ENCODE measurements at regions not wholly inside any gene's neighbourhood (a gene's known extent, or its start where the extent isn't known, plus 50 kb on each side); places are given as distances from the start of the nearest gene placed in this dataset.

DNA sequence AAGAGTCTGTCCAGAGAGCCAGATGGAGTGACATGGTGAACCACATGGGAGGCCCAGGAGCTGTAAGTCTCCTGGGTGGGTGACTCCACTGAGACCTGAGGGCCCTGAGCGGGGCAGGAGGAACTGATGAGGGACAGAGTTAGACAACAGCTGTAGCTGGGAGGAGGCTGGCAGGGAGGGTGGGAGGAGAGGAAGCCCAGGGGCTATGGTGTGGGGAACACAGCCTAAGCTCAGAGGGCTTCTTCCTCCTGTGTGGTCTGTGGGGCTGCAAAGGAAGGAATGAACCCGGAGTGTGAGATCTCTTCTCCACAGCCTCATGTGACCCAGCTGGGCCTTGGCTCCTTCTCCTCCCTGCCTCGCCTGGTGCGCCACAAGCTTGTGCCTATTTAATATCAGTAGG lies 395.6 kb upstream of the HS6ST1 start:
- Mint-ChIP-seq H3K36me3 (peaks cover 0 to 3% (median 0%) of the 10 kb centered on the region in 3 donors), H3K27me3 (ENCODE audit: low read depth in 3 of 3) (peaks cover 0 to 9% (median 0%) of the 10 kb centered on the region in 3 donors)

DNA sequence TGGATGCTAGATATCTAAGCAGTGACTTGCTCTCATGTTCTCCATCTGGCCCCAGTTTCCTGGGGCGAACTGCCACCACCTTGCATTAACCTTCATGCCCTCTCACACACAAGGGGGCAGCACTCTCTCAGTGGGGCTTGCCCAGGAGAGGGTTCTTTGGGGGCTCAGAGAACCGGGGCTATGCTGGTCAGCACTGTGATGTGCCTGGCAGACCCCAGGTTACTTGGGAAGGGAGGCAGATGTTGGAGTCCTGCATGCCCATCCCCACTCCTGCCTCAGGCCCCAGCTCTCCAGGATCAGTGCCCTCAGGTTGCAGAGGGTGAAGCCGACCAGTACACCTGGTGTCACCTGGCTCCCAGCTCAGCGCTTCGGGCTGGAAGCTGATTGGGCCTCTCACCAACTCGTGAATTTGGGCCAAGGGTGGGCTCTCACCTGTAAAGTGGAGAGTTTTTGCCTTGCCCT lies 396.2 kb upstream of the HS6ST1 start:
- Mint-ChIP-seq H3K27me3 (ENCODE audit: low read depth in 3 of 3) (peaks cover 0 to 9% (median 0%) of the 10 kb centered on the region in 3 donors), H3K4me1 (no peaks in the 10 kb centered on the region), H3K36me3 (no peaks in the 10 kb centered on the region), H3K4me3 (no peak overlapping the region), H3K27ac (no peak overlapping the region), H3K9me3 (peaks cover 0 to 11% (median 1%) of the 10 kb centered on the region in 6 donors)
- no peak for DNase-seq

More for the DNA sequence above, 395.6 kb upstream of the HS6ST1 start:
- no peaks in the 10 kb centered on the region for H3K4me1 Mint-ChIP-seq
- no peak overlapping the region for H3K4me3 Mint-ChIP-seq
- peaks cover 2 to 12% (median 7%) of the 10 kb centered on the region in 6 donors for H3K9me3 Mint-ChIP-seq
- DNase-seq, result no peak
- H3K27ac Mint-ChIP-seq, result no peak overlapping the region

DNA sequence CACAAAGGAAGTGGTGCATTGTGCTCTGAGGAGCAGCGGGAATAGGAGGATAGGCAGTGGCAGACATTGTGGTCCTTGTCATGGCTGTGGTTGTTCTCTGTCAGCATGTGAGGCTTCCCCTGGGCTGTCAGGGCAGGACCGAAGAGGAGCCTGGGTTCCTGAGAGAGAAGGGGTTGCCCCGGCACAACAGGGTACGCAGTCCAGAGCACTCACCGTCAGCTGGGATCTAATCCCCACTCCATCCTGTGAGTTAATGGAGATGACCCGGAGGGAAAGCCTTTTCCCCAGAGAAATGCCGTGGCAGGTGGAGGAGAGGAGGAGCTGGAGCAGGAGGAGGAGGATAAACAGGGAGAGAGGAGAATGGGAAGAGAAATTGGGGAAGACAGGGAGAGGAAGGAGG lies 396.7 kb upstream of the HS6ST1 start:
- Mint-ChIP-seq H3K4me1 (no peaks in the 10 kb centered on the region), H3K9me3 (peaks cover 0 to 6% (median 0%) of the 10 kb centered on the region in 6 donors), H3K36me3 (no peaks in the 10 kb centered on the region), H3K27ac (no peak overlapping the region), H3K4me3 (no peak overlapping the region), H3K27me3 (ENCODE audit: low read depth in 3 of 3) (peaks cover 0 to 9% (median 0%) of the 10 kb centered on the region in 3 donors)
- no peak for DNase-seq

DNA sequence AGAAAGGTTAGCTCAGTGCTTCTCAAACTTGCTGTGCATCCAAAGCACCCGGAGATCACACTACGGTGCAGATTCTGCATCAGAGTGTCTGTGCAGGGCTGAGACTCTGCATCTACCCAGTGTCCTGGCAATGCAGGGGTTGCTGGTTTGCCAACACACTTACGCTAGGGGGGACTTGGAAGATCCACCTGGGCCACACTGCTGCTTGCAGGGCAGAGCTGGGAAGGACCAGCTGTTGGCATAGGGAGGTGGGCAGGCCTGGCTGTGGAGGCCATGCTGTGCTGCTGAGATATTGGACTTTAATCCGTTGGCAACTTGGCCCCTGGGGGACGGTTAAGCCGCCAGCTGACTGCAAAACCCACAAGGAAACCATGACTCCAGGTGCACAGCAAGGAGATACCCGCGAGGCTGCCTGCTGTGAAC lies 397.6 kb upstream of the HS6ST1 start:
- Mint-ChIP-seq H3K27me3 (ENCODE audit: low read depth in 3 of 3) (peaks cover 0 to 9% (median 0%) of the 10 kb centered on the region in 3 donors), H3K27ac (no peak overlapping the region), H3K4me1 (no peaks in the 10 kb centered on the region), H3K36me3 (no peaks in the 10 kb centered on the region), H3K4me3 (no peak overlapping the region), H3K9me3 (peaks cover 0 to 5% (median 0%) of the 10 kb centered on the region in 6 donors)
- no peak for DNase-seq

DNA sequence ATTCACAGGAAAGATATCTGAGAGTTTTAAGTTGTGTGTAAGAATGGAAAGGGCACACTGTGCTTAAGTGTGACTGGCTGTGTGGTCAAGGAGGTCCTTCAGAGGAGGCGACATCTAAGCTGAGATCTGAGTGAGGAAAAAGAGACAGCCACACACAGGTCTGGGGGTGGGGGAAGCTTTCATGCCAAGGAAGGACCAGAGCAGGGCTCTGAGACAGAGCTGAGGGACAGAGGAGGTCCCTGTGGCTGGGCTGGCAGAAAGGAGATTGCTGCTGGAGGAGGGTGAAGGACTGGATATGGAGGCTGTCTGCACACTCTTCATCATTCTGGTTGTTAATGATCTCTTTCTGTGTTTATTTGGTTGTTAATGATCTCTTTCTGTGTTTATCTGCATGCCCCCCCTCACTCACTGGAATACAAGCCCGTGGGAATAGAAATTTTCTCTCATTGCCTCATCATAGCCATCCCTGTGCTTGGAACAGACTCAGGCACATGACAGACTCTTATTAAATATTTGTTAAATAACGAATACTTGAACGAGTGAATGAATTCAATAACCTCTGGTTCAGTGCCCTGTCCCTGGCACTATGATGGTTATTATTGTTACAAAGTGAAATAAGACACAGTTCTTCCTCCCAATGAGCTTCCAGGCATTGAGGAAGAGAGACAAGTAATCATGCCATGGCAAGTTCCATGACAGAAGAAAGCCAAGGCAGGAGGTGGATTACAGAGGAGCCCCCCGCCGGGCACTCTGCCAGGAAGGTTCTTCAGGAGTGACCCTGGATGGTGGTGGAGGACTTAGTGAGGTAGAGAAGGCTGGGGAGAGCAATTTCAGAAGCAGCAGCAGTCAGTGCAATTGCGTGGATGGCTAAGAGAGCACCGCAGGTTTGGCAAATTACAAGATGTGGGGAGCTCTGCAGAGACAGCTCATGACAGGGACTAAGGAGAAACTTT lies 399.4 kb upstream of the HS6ST1 start:
- Mint-ChIP-seq H3K4me3 (no peak overlapping the region), H3K4me1 (no peaks in the 10 kb centered on the region), H3K27ac (no peak overlapping the region), H3K36me3 (no peaks in the 10 kb centered on the region), H3K9me3 (peaks cover 0 to 3% (median 0%) of the 10 kb centered on the region in 6 donors), H3K27me3 (ENCODE audit: low read depth in 3 of 3) (peaks cover 0 to 9% (median 0%) of the 10 kb centered on the region in 3 donors)
- no peak for DNase-seq

DNA sequence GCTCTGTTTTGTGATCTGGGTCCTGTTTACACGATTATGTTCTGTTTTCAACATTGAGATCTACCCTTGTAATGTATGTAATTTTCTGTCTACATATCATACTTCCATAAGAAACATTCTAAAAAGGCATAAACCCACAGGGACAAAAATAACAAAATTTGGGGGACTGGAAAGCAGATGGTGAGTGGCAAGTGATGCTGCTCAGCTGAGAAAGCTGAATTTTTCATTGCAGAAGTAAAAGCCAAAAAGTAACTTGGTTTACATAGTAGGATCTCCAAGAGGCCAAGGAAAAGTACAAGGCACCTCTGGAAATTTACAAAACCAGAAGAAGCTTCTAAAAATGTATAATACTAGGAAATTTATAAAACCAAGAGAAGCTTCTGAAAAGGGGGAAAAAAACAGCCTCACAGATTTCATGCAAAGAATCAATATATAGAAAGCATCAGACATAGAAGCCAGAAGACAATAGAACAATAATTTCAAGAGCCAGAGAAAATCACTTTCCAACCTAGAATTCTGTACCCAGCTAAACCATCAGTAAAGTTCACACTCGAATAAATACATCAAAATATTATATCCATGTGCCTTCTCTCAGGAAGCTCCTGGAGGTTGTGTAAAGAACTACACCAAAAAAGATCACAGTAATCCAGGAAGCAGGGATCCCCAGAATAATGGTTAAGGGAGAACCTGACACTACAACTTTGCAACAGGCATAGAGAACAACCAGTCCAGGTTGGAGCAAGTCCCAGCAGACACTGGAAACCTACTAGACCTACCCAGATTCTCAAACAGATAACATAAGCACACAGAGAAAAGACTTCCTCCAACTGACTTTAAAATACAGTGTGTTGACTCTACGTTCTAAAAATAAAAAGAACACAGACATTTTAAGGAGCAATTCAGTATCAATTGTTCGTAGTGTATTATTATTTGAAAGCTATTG lies 401.7 kb upstream of the HS6ST1 start:
- H3K4me1 Mint-ChIP-seq, result no peaks in the 10 kb centered on the region
- peaks cover 0 to 9% (median 0%) of the 10 kb centered on the region in 3 donors for H3K27me3 Mint-ChIP-seq (ENCODE audit: low read depth in 3 of 3)
- DNase-seq, result no peak
- no peaks in the 10 kb centered on the region for H3K9me3 Mint-ChIP-seq
- no peak overlapping the region for H3K4me3 Mint-ChIP-seq
- no peaks in the 10 kb centered on the region for H3K36me3 Mint-ChIP-seq
- no peak overlapping the region for H3K27ac Mint-ChIP-seq

DNA sequence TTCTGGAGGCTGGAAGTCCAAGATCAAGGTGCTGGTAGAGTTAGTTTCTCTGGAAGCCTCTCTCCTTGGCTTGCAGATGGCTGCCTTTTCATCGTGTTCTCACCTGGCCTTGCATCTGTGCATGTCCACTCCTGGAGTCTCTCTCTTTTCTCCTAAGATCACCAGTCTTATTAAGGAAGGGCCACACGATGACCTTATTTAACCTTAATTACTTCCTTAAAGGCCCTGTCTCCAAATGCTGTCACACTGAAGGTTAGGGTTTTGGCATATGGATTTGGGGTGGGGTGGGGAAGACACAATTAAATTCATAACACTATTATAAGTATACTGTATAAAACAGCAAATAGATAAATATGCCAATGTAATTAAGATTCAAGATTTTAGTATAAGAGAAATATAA lies 402.4 kb upstream of the HS6ST1 start:
- no peak for DNase-seq
- no peaks in the 10 kb centered on the region for H3K36me3 Mint-ChIP-seq
- H3K4me3 Mint-ChIP-seq, result no peak overlapping the region
- H3K27me3 Mint-ChIP-seq (ENCODE audit: low read depth in 3 of 3), result peaks cover 0 to 9% (median 0%) of the 10 kb centered on the region in 3 donors
- H3K27ac Mint-ChIP-seq, result no peak overlapping the region
- H3K9me3 Mint-ChIP-seq, result no peaks in the 10 kb centered on the region
- H3K4me1 Mint-ChIP-seq, result peaks cover 0 to 3% of the 10 kb centered on the region in 2 donors

DNA sequence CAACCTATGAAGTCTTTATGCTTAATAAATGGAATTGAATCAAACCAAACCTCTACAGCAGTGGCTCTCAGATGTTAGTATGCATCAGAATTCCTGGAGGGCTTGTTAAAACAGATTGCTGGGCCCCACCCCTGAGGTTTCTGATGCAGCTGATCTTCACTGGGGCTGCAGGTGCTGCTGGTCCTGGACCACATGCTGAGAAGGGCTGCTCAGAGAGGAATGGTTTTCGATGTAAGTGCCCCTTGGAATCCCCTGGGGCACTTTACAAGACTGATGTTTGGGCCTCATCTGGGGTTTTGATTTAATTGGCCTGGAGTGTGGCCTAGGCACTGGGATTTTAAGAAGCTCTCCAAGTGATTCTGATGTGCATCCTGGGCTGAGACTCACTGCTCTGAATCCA lies 403.8 kb upstream of the HS6ST1 start:
- H3K4me3 Mint-ChIP-seq, result no peak overlapping the region
- peaks cover 0 to 3% (median 0%) of the 10 kb centered on the region in 3 donors for H3K27me3 Mint-ChIP-seq (ENCODE audit: low read depth in 3 of 3)
- H3K36me3 Mint-ChIP-seq, result no peaks in the 10 kb centered on the region
- no peaks in the 10 kb centered on the region for H3K9me3 Mint-ChIP-seq
- H3K4me1 Mint-ChIP-seq, result peaks cover 4 to 17% of the 10 kb centered on the region in 2 donors
- no peak for DNase-seq
- no peak overlapping the region for H3K27ac Mint-ChIP-seq

DNA sequence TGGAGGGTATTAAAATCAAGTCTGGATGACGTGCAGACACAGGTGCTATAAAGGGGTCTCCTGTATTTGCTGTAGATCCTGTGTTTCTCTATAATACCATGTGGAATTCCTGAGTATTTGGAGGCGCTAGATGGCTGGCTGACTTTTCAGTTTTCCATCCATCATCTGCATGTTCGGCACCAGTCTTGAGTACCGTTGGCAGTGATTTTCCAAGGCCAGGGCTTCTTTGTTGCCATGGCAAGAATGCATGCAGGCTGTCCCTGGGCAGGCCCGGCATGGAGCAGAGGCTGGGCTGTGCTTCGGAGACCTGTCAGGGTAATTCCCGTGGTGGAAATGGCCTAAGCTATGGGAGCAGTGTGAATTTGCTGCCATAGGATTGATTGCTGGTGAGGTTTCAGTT lies 405.9 kb upstream of the HS6ST1 start:
- peaks cover 7 to 27% of the 10 kb centered on the region in 2 donors for H3K4me1 Mint-ChIP-seq
- peaks cover 0 to 4% (median 1%) of the 10 kb centered on the region in 6 donors for H3K9me3 Mint-ChIP-seq
- no peak overlapping the region for H3K27ac Mint-ChIP-seq
- peaks cover 0 to 3% (median 0%) of the 10 kb centered on the region in 3 donors for H3K36me3 Mint-ChIP-seq
- peaks cover 0 to 2% (median 0%) of the 10 kb centered on the region in 3 donors for H3K27me3 Mint-ChIP-seq (ENCODE audit: low read depth in 3 of 3)
- no peak overlapping the region for H3K4me3 Mint-ChIP-seq
- no peak for DNase-seq

DNA sequence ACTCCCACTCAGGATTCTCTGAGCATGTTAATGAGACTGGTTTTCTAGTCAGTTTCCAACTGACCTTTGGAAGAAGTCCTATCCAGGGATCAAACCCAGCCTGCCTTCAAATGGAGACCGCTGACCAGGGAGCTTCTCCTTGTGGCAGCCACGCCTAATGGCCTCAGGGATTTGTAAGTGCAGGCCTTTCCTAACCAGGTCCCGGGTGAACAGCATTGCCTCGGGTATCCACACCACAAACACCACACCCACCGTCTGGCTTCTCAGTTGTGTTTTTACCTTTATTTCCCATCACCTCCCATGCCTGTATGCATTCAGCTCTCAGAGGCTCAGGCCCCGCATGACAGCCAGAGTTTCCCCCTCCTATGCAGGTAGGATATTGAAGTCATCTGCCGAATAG lies 406.3 kb upstream of the HS6ST1 start:
- peaks cover 0 to 3% (median 0%) of the 10 kb centered on the region in 3 donors for H3K36me3 Mint-ChIP-seq
- H3K27ac Mint-ChIP-seq, result no peak overlapping the region
- DNase-seq, result no peak
- H3K4me3 Mint-ChIP-seq, result no peak overlapping the region
- peaks cover 7 to 27% of the 10 kb centered on the region in 2 donors for H3K4me1 Mint-ChIP-seq
- H3K27me3 Mint-ChIP-seq (ENCODE audit: low read depth in 3 of 3), result peaks cover 0 to 2% (median 0%) of the 10 kb centered on the region in 3 donors
- peaks cover 0 to 4% (median 1%) of the 10 kb centered on the region in 6 donors for H3K9me3 Mint-ChIP-seq

DNA sequence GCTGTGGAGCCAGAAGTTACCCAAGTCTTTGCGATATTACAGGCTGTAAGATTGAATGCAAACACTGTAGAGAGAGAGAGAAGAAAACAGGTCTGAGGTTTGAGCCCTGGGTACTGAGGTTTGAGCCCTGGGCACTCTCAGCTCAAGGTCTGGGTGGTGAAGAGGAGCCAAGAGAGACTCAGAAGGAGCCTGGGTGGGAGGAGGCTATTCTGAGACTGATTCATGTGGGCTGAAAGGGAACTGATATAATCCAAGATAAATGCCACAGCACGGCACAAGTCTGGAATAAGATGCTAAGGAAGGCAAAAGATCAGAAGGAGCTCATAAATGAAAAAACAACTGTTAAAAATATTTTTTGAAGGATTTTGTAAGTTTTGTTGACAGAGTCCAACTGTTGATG lies 407.6 kb upstream of the HS6ST1 start:
- H3K36me3 Mint-ChIP-seq, result peaks cover 0 to 3% (median 0%) of the 10 kb centered on the region in 3 donors
- H3K4me3 Mint-ChIP-seq, result no peak overlapping the region
- DNase-seq, result no peak
- peaks cover 0 to 4% (median 1%) of the 10 kb centered on the region in 6 donors for H3K9me3 Mint-ChIP-seq
- no peak overlapping the region for H3K27ac Mint-ChIP-seq
- peaks cover 7 to 27% of the 10 kb centered on the region in 2 donors for H3K4me1 Mint-ChIP-seq
- H3K27me3 Mint-ChIP-seq (ENCODE audit: low read depth in 3 of 3), result peaks cover 0 to 2% (median 0%) of the 10 kb centered on the region in 3 donors

DNA sequence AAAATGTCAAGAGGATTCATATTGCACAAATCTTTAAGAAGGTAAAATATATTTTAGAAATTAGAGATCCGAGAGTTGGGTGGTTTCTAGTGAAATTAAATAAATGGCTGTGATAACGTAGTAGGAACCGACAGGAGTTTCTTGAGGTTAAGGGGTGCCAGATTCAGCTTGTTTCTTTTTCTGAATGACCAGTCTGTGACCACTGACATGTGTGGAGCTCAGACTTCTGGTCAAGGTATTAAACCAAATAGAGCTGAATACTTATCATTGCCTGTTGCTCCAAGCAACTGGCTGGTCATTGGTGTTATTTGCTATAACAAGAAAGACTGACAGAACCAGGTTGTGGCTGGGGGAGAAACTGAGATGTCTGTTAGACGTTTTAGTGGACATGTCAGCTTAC lies 408.2 kb upstream of the HS6ST1 start:
- H3K9me3 Mint-ChIP-seq, result peaks cover 0 to 4% (median 1%) of the 10 kb centered on the region in 6 donors
- peaks cover 0 to 2% (median 0%) of the 10 kb centered on the region in 3 donors for H3K27me3 Mint-ChIP-seq (ENCODE audit: low read depth in 3 of 3)
- DNase-seq, result no peak
- peaks cover 0 to 3% (median 0%) of the 10 kb centered on the region in 3 donors for H3K36me3 Mint-ChIP-seq
- H3K27ac Mint-ChIP-seq, result peak overlapping the region in 1 of 6 donors; percentile 51
- H3K4me3 Mint-ChIP-seq, result no peak overlapping the region
- peaks cover 7 to 27% of the 10 kb centered on the region in 2 donors for H3K4me1 Mint-ChIP-seq

DNA sequence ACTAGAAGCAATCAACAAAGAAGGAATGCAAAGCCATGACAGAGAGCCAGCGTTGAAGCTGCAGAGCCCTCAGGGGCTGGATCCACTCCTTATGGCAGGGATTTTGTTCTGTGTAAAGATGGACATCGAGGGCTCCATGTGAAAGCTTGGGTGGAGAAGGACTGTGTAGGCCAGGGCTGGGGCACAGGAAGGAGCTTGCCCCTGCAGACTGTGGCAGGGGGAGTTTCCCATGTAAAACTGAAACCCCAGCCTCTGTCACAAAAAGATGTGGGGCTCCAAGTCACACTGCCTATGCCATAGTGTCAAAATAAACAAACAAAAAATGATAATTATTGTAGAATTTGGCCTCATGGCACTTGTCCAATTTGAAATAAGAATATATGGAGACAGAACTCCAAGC lies 408.7 kb upstream of the HS6ST1 start:
- no peak overlapping the region for H3K4me3 Mint-ChIP-seq
- peaks cover 0 to 4% (median 1%) of the 10 kb centered on the region in 6 donors for H3K9me3 Mint-ChIP-seq
- DNase-seq, result no peak
- H3K4me1 Mint-ChIP-seq, result peaks cover 7 to 27% of the 10 kb centered on the region in 2 donors
- peak overlapping the region in 1 of 6 donors; percentile 51 for H3K27ac Mint-ChIP-seq
- H3K27me3 Mint-ChIP-seq (ENCODE audit: low read depth in 3 of 3), result peaks cover 0 to 3% (median 0%) of the 10 kb centered on the region in 3 donors
- peaks cover 0 to 3% (median 0%) of the 10 kb centered on the region in 3 donors for H3K36me3 Mint-ChIP-seq
